CD4-positive, alpha-beta T cell (primary cell): ENCODE measurements at regions not wholly inside any gene's neighbourhood (a gene's known extent, or its start where the extent isn't known, plus 50 kb on each side); places are given as distances from the start of the nearest gene placed in this dataset.
"Not testable (repeated sequence)": the region's sequence is repeated elsewhere in the genome, so short reads cannot be mapped to it uniquely, and the experiment has no call there.

ENCODE experiments used
- ATAC-seq: fragments of 200-7000 bp; cut with Tn5 transposase; one replicate; pipeline ENCODE4 v1.10.0; 2022; ENCODE audit warnings: mild to moderate bottlenecking; ENCODE audit not compliant: poor library complexity
- CTCF ChIA-PET: fragments of 350-600 bp; sonication (Branson Sonifier 250); formaldehyde crosslinking; loops from one replicate; lab custom pipeline; 2021; ENCODE audit warnings: antibody characterized with exemption, inconsistent platforms; lab: Charles Lee
- POLR2A ChIA-PET: fragments of 350-600 bp; sonication (Branson Sonifier 250); formaldehyde crosslinking; loops from one replicate; lab custom pipeline; 2021; ENCODE audit warnings: antibody characterized with exemption, inconsistent platforms; lab: Charles Lee
- DNase-seq, 14 experiments: peaks; one replicate each; pipeline ENCODE4 v3.0.0-alpha.2; 2013 to 2020; ENCODE audit warnings: mixed read lengths in 2 of 14
- H3K27ac ChIP-seq, 2 donors: one replicate each; pipeline versions ENCODE4 v1.5.1 to v1.7.0; 2013; ENCODE audit warnings: low read length in 2 of 2, low read depth in 1 of 2, mild to moderate bottlenecking in 1 of 2
- H3K27me3 ChIP-seq, 2 experiments: 1 replicate in 1 of 2; 2 replicates in 1 of 2; pipeline versions ENCODE4 v1.6.1 to v1.7.0; 2013; ENCODE audit warnings: low read length in 2 of 2, control low read depth in 1 of 2, mild to moderate bottlenecking in 1 of 2, moderate library complexity in 1 of 2; ENCODE audit not compliant: insufficient read depth in 2 of 2, control insufficient read depth in 1 of 2
- H3K36me3 ChIP-seq: one replicate; pipeline ENCODE4 v1.6.1; 2013; ENCODE audit warnings: low read length, control low read depth; ENCODE audit not compliant: insufficient read depth
- H3K4me1 ChIP-seq: one replicate; pipeline ENCODE4 v1.6.1; 2013; ENCODE audit warnings: low read length, control low read depth; ENCODE audit not compliant: insufficient read depth
- H3K4me3 ChIP-seq: one replicate; pipeline ENCODE4 v1.5.1; 2013; ENCODE audit warnings: mild to moderate bottlenecking, low read length, moderate library complexity
- H3K9me3 ChIP-seq, 2 experiments: 1 replicate in 1 of 2; 2 replicates in 1 of 2; pipeline versions ENCODE4 v1.6.1 to v1.7.0; 2013; ENCODE audit warnings: low read length in 2 of 2, mild to moderate bottlenecking in 2 of 2, control low read depth in 1 of 2, moderate library complexity in 1 of 2; ENCODE audit not compliant: control insufficient read depth in 1 of 2, insufficient read depth in 1 of 2
- H3K27ac Mint-ChIP-seq: one replicate; pipeline ENCODE4 v1.8.0; 2020; ENCODE audit warnings: mixed read lengths
- H3K27me3 Mint-ChIP-seq: one replicate; pipeline ENCODE4 v1.8.0; 2021; ENCODE audit warnings: mixed read lengths
- H3K36me3 Mint-ChIP-seq: one replicate; pipeline ENCODE4 v1.8.0; 2021; ENCODE audit warnings: low read depth, mixed read lengths
- H3K4me1 Mint-ChIP-seq: one replicate; pipeline ENCODE4 v1.8.0; 2021; ENCODE audit warnings: low read depth, mixed read lengths
- H3K4me3 Mint-ChIP-seq: one replicate; pipeline ENCODE4 v1.8.0; 2020; ENCODE audit warnings: mild to moderate bottlenecking, mixed read lengths
- H3K9me3 Mint-ChIP-seq: one replicate; pipeline ENCODE4 v1.8.0; 2020; ENCODE audit warnings: mixed read lengths
- intact Hi-C, 2 experiments: fragments of 100-400 bp; cut with DNase I in 1 of 2; cut with micrococcal nuclease in 1 of 2; formaldehyde crosslinking; loops; one replicate each; pipeline versions ENCODE4 v1.15.1 to v1.9.0; 2023 to 2025; cut with DNase I, micrococcal nuclease

DNA sequence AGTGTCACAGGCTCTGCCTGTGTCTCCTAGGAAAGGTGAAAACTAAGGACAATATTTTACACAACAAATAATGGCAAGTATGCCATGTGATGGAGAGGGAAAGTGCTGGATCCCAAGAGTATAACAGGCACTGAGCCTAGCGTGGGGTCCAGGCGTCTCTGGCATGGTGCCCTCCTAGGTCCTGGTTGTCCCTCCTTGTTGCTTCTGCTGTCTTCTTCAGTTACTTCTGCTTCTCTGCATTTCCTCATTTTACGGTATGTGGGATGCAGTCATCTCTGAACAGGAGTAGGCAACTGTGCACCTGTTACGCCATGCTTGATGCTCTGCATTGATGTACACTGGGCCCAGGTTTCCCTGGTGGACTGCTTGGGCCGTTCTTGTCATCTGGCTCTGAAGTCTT lies 1480.8 kb downstream of the FOXD4L5 start:
- H3K4me3 Mint-ChIP-seq, DNase-seq, H3K4me3 ChIP-seq, POLR2A ChIA-PET, intact Hi-C loops, H3K27ac ChIP-seq, H3K27ac Mint-ChIP-seq, H3K9me3 ChIP-seq, ATAC-seq, H3K36me3 ChIP-seq, H3K4me1 ChIP-seq, CTCF ChIA-PET, H3K4me1 Mint-ChIP-seq, H3K36me3 Mint-ChIP-seq, H3K27me3 ChIP-seq, H3K27me3 Mint-ChIP-seq: not testable (repeated sequence)
- peaks cover 11% of the 10 kb centered on the region for H3K9me3 Mint-ChIP-seq

DNA sequence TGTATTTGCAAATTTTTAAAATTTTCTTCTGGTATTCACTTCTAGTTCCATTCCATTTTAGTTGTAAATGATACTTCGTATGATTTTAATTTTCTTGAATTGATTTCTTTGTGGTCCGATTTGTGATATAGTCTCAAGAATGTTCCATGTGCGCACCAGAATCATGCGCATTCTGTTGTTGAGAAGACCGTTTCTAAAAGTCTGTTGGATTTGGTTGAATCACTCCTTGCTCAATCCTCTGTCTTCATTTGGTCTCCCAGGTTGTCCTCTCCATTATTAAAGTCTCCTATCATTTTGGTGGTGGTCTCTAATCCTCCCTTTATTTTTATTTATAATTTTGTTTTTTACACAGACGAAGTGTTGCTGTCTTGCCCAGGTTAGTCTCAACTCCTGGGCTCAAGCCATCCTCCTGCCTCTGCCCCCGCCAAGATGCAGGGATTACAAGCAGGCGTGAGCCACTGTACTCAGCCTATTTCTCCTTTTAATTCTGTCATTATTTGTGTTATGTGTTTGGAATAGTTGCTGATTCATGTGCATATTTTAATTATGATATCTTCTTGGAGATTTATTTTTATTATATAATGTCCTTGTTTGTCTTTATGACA lies 1490.8 kb downstream of the FOXD4L5 start:
- H3K36me3 Mint-ChIP-seq, DNase-seq, POLR2A ChIA-PET, H3K9me3 ChIP-seq, H3K36me3 ChIP-seq, H3K27me3 Mint-ChIP-seq, H3K4me1 Mint-ChIP-seq, H3K27me3 ChIP-seq, H3K27ac Mint-ChIP-seq, H3K27ac ChIP-seq, H3K4me3 ChIP-seq, CTCF ChIA-PET, H3K4me1 ChIP-seq, ATAC-seq, intact Hi-C loops, H3K4me3 Mint-ChIP-seq: not testable (repeated sequence)
- H3K9me3 Mint-ChIP-seq: peaks cover 19% of the 10 kb centered on the region

DNA sequence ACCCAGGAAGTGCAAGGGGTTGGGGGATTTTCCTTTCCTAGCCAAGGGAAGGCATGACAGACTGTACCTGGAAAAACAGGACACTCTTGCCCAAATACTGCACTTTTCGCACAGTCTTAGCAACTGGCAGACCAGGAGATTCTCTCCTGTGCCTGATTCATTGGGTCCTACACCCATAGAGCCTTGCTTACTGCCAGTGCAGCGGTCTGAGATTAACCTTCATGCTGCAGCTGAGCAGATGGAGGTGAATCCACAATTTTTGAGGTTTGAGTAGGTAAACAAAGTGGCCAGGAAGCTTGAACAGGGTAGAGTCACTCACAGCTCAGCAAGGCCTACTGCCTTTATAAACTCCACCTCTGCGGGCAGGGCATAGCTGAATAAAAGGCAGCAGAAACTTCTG lies 1497.6 kb downstream of the FOXD4L5 start:
- H3K36me3 ChIP-seq, H3K36me3 Mint-ChIP-seq, H3K27ac Mint-ChIP-seq, DNase-seq, H3K27me3 ChIP-seq, ATAC-seq, H3K9me3 ChIP-seq, CTCF ChIA-PET, H3K27ac ChIP-seq, POLR2A ChIA-PET, H3K4me1 Mint-ChIP-seq, H3K27me3 Mint-ChIP-seq, H3K4me3 Mint-ChIP-seq, intact Hi-C loops, H3K4me1 ChIP-seq, H3K4me3 ChIP-seq: not testable (repeated sequence)
- H3K9me3 Mint-ChIP-seq: peaks cover 21% of the 10 kb centered on the region

DNA sequence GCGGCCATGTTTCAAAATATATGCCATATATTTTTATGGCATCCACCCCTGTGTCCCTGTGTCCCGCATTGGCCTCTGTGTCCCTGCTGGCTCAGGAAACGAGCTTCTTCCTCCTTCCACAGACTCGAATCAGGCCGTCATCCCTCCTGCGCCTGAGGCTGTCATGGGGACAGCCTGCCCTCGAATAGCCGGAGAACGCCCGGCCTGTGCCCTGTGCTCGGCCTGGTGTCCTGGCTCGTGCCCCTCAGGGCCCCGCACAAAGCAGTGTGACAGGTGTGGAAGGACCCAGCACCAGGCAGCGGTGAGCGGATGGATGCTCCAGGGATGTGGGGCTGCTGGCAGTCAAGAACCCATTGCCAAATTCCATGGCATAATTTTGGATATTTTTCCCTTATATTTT lies 1500.0 kb downstream of the FOXD4L5 start:
- H3K4me3 ChIP-seq, intact Hi-C loops, H3K27ac ChIP-seq, H3K4me1 Mint-ChIP-seq, H3K4me3 Mint-ChIP-seq, H3K9me3 Mint-ChIP-seq, CTCF ChIA-PET, H3K36me3 ChIP-seq, POLR2A ChIA-PET, H3K27me3 Mint-ChIP-seq, H3K27ac Mint-ChIP-seq, H3K4me1 ChIP-seq, DNase-seq, H3K27me3 ChIP-seq, H3K36me3 Mint-ChIP-seq, ATAC-seq: not testable (repeated sequence)
- H3K9me3 ChIP-seq: peaks cover 0 to 18% of the 10 kb centered on the region in 2 experiments

DNA sequence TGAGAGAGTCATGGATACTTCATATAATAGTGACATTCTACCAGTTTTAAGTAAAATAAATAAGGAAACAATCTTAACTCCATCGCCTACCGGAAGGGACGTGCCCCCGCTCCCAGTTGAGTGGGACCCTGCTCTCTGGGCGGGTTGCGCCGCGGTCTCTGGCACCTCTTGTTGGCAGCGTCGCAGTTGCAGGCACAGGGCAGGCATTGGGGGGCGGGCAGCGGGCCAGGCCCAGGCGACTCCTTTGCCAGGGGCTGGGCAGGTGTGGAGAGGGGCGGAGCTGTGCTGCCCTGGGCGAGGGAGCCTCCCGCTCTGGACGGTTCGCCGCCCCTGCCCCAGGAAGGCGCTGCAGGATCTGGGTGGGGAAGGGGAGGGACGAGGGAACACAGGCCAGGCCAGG lies 1500.6 kb downstream of the FOXD4L5 start:
- ATAC-seq, POLR2A ChIA-PET, H3K4me1 Mint-ChIP-seq, H3K4me1 ChIP-seq, H3K4me3 ChIP-seq, H3K27me3 ChIP-seq, H3K27ac Mint-ChIP-seq, H3K36me3 ChIP-seq, H3K36me3 Mint-ChIP-seq, H3K9me3 Mint-ChIP-seq, intact Hi-C loops, DNase-seq, H3K4me3 Mint-ChIP-seq, CTCF ChIA-PET, H3K27me3 Mint-ChIP-seq, H3K27ac ChIP-seq: not testable (repeated sequence)
- peaks cover 0 to 18% of the 10 kb centered on the region in 2 experiments for H3K9me3 ChIP-seq

DNA sequence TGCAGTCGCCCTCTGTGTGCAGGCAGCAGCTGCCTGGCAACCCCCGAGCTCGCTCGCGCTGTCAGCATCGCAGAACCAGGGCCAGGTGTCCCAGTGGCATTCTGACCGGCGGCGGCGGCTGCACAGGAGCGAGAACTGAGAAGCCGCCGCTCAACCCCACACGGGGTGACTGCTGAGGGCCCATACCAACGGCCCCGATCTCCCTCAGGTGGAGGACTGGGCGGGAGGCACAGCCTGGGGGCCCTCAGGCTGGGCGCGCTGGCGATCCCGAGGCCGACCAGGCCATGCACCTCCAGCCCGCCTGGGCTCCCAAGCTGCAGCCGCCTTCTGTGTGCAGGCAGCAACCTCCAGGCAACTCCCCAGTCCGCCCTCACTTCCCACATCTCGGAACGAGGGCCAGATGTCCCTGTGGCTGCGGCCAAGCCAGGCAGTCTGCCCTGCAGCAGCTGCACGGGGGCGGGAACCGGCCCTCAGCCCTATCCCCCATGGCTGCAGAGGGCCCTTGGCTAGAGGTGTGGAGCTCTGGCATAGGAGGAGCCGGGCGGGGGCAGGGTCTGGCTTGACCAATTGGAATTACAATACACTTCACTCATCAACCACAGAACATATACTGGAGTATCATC lies 1503.1 kb downstream of the FOXD4L5 start:
- H3K9me3 Mint-ChIP-seq, ATAC-seq, POLR2A ChIA-PET, intact Hi-C loops, H3K4me1 ChIP-seq, H3K27me3 Mint-ChIP-seq, H3K27ac Mint-ChIP-seq, H3K36me3 Mint-ChIP-seq, H3K36me3 ChIP-seq, CTCF ChIA-PET, H3K4me3 Mint-ChIP-seq, H3K4me3 ChIP-seq, H3K27me3 ChIP-seq, H3K4me1 Mint-ChIP-seq, DNase-seq, H3K27ac ChIP-seq: not testable (repeated sequence)
- H3K9me3 ChIP-seq: peaks cover 0 to 18% of the 10 kb centered on the region in 2 experiments

DNA sequence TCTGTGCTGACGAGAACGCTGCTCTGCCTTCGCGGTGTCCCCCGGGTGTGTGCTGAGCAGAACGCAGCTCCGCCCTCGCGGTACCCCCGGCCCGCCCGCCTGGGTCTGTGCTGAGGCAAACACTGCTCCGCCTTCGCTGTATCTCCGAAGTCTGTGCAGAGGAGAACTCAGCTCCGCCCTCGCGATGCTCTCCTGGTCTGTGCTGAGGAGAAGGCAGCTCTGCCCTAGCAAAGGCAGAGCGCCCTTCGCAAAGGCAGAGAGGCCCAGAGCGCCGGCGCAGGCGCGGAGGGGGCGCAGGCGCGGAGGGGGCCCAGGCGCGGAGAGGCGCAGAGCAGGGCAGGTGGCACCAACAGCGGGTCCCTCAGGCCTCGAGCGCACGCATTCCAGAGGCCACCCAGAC lies 1503.6 kb downstream of the FOXD4L5 start:
- H3K9me3 ChIP-seq: peaks cover 0 to 18% of the 10 kb centered on the region in 2 experiments
- CTCF ChIA-PET, H3K27me3 ChIP-seq, H3K27me3 Mint-ChIP-seq, H3K27ac ChIP-seq, H3K27ac Mint-ChIP-seq, H3K36me3 ChIP-seq, H3K4me3 ChIP-seq, H3K9me3 Mint-ChIP-seq, H3K36me3 Mint-ChIP-seq, H3K4me1 ChIP-seq, intact Hi-C loops, H3K4me1 Mint-ChIP-seq, POLR2A ChIA-PET, H3K4me3 Mint-ChIP-seq: not testable (repeated sequence)
- peak in 3 of 14 experiments; percentile 43 to 56 (median 49) for DNase-seq
- peak; percentile 82 for ATAC-seq
